DND-41 (cell line): ENCODE measurements at regions not wholly inside any gene's neighbourhood (a gene's known extent, or its start where the extent isn't known, plus 50 kb on each side); places are given as distances from the start of the nearest gene placed in this dataset.

Experiments used
- ATAC-seq: fragments of 200-7000 bp; cut with Tn5 transposase; 3 replicates; pipeline ENCODE4 v1.9.1; 2021; ENCODE audit warnings: low read depth; ENCODE audit not compliant: insufficient read depth
- DNase-seq: peaks from one replicate; pipeline ENCODE4 v3.0.0-alpha.2; 2020
- H2AFZ ChIP-seq: 2 replicates; pipeline ENCODE4 v1.6.0; 2012; ENCODE audit warnings: low read depth, low read length
- H3K27ac ChIP-seq: 2 replicates; pipeline ENCODE4 v1.5.1; 2012; ENCODE audit warnings: low read length, inconsistent platforms
- H3K27me3 ChIP-seq: fragments of 200-600 bp; sonication (generic); 2 replicates; pipeline ENCODE4 v1.6.0; 2012; ENCODE audit warnings: low read length, mild to moderate bottlenecking, inconsistent platforms; ENCODE audit not compliant: insufficient read depth, poor library complexity
- H3K36me3 ChIP-seq: 2 replicates; pipeline ENCODE4 v1.5.1; 2012; ENCODE audit warnings: low read length, inconsistent platforms; ENCODE audit not compliant: insufficient read depth
- H3K4me1 ChIP-seq: 2 replicates; pipeline ENCODE4 v1.5.1; 2012; ENCODE audit warnings: mild to moderate bottlenecking, low read length; ENCODE audit not compliant: insufficient read depth
- H3K4me2 ChIP-seq: 2 replicates; pipeline ENCODE4 v1.6.0; 2012; ENCODE audit warnings: mild to moderate bottlenecking, moderate library complexity, low read length, inconsistent platforms; ENCODE audit not compliant: insufficient read depth
- H3K4me3 ChIP-seq, 2 experiments: fragments of 200-600 bp in 1 of 2; shearing (Covaris generic) in 1 of 2; 2 replicates each; pipeline ENCODE4 v1.5.1; 2012 to 2016; ENCODE audit warnings: inconsistent platforms in 2 of 2, low read length in 2 of 2, mild to moderate bottlenecking in 2 of 2, low read depth in 1 of 2, moderate library complexity in 1 of 2
- H3K79me2 ChIP-seq: 2 replicates; pipeline ENCODE4 v1.6.0; 2012; ENCODE audit warnings: low read length, inconsistent platforms; ENCODE audit not compliant: insufficient read depth
- H3K9ac ChIP-seq: 2 replicates; pipeline ENCODE4 v1.6.0; 2012; ENCODE audit warnings: low read depth, mild to moderate bottlenecking, inconsistent platforms, low read length, moderate library complexity
- H3K9me3 ChIP-seq: 2 replicates; pipeline ENCODE4 v1.5.1; 2012; ENCODE audit warnings: low read length, moderate library complexity, mild to moderate bottlenecking, inconsistent platforms; ENCODE audit not compliant: insufficient read depth, severe bottlenecking
- H4K20me1 ChIP-seq: 2 replicates; pipeline ENCODE4 v1.6.0; 2012; ENCODE audit warnings: low read length; ENCODE audit not compliant: insufficient read depth
- EZH2 ChIP-seq: IDR thresholded peaks from 3 replicates; pipeline ENCODE4 v1.6.1; 2012; ENCODE audit warnings: borderline replicate concordance, low read depth, mild to moderate bottlenecking, moderate library complexity, low read length, inconsistent platforms; ENCODE audit not compliant: severe bottlenecking
- TF ChIP-seq, protein P1 (sequence below): IDR thresholded peaks from 2 replicates; pipeline ENCODE4 v1.5.1; 2012; ENCODE audit warnings: borderline replicate concordance, low read length, moderate library complexity, mild to moderate bottlenecking; ENCODE audit not compliant: poor library complexity, severe bottlenecking; ENCODE audit errors: extremely low read depth

DNA sequence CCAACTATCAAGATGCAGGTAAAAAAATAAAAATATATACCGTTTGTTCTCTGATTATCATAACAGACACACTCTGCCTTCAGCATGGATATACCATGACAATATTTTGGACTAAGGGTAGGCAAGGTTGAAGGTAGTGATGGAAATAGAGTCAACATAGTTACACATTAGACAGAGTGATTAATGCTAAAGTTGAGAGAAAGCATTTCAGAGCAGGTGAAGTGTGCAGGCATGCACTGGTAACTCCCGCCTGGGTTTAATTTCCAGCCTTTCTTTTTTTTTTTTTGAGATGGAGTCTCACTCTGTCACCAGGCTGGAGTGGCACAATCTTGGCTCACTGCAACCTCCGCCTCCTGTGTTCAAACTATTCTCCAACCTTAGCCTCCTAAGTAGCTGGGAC is 458.5 kb downstream of the TLR4 start:
- DNase-seq (no peak), ATAC-seq (no peak)
- Histone ChIP-seq H3K9ac (no peak overlapping the region), H3K79me2 (no peaks in the 10 kb centered on the region), H3K9me3 (no peaks in the 10 kb centered on the region), H3K27ac (no peak overlapping the region), H3K27me3 (no peaks in the 10 kb centered on the region), H3K4me3 (no peak overlapping the region), H4K20me1 (no peaks in the 10 kb centered on the region), H3K4me2 (no peak overlapping the region), H3K4me1 (no peaks in the 10 kb centered on the region), H3K36me3 (no peaks in the 10 kb centered on the region), H2AFZ (no peak overlapping the region)
- TF ChIP-seq, protein P1, sequence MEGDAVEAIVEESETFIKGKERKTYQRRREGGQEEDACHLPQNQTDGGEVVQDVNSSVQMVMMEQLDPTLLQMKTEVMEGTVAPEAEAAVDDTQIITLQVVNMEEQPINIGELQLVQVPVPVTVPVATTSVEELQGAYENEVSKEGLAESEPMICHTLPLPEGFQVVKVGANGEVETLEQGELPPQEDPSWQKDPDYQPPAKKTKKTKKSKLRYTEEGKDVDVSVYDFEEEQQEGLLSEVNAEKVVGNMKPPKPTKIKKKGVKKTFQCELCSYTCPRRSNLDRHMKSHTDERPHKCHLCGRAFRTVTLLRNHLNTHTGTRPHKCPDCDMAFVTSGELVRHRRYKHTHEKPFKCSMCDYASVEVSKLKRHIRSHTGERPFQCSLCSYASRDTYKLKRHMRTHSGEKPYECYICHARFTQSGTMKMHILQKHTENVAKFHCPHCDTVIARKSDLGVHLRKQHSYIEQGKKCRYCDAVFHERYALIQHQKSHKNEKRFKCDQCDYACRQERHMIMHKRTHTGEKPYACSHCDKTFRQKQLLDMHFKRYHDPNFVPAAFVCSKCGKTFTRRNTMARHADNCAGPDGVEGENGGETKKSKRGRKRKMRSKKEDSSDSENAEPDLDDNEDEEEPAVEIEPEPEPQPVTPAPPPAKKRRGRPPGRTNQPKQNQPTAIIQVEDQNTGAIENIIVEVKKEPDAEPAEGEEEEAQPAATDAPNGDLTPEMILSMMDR = no peak
- no peak for TF ChIP-seq EZH2

DNA sequence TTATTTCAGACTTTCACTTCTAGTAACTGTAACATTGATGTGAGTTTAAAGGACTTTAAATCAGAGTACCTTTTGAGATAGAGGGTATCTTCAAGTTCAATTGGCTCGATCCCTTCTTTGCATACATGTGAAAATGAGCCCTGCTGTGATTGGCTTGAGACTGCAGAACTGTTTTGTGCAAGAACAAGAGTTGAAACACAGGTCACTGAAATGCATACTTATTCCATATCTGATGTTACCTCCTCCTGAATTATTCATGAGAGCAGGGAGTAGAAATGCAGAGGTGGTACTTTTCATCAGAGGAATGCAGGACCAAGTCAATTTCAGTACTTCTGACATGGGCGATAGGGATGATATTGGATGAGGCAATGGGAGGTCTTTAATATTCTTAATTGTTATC is 459.5 kb downstream of the TLR4 start:
- DNase-seq (no peak), ATAC-seq (no peak)
- TF ChIP-seq EZH2 = no peak
- TF ChIP-seq, protein P1 = no peak
- H3K4me2 ChIP-seq = no peak overlapping the region
- no peak overlapping the region for H3K27ac ChIP-seq
- H3K4me1 ChIP-seq = no peaks in the 10 kb centered on the region
- H4K20me1 ChIP-seq = no peaks in the 10 kb centered on the region
- no peak overlapping the region for H3K9ac ChIP-seq
- no peaks in the 10 kb centered on the region for H3K79me2 ChIP-seq
- no peaks in the 10 kb centered on the region for H3K36me3 ChIP-seq
- no peaks in the 10 kb centered on the region for H3K27me3 ChIP-seq
- H3K4me3 ChIP-seq = no peak overlapping the region
- H2AFZ ChIP-seq = no peak overlapping the region
- no peaks in the 10 kb centered on the region for H3K9me3 ChIP-seq

GRCh38 chr9:118165451-118165850 is 461.2 kb downstream of the TLR4 start:
- ATAC-seq = no peak
- TF ChIP-seq, protein P1 = no peak
- TF ChIP-seq EZH2 = no peak
- no peak overlapping the region for H3K9ac ChIP-seq
- no peak overlapping the region for H3K4me2 ChIP-seq
- no peak overlapping the region for H3K27ac ChIP-seq
- H3K79me2 ChIP-seq = no peaks in the 10 kb centered on the region
- no peak overlapping the region for H2AFZ ChIP-seq
- no peaks in the 10 kb centered on the region for H3K27me3 ChIP-seq
- no peaks in the 10 kb centered on the region for H3K4me1 ChIP-seq
- DNase-seq = no peak
- H3K36me3 ChIP-seq = no peaks in the 10 kb centered on the region
- no peaks in the 10 kb centered on the region for H3K9me3 ChIP-seq
- no peak overlapping the region for H3K4me3 ChIP-seq
- no peaks in the 10 kb centered on the region for H4K20me1 ChIP-seq
